Left lung (tissue), 4 donors: ENCODE measurements at regions not wholly inside any gene's neighbourhood (a gene's known extent, or its start where the extent isn't known, plus 50 kb on each side); places are given as distances from the start of the nearest gene placed in this dataset.

ENCODE experiments used
- ATAC-seq: fragments of 200-7000 bp; cut with Tn5 transposase; one replicate; pipeline ENCODE4 v1.9.1; 2020; ENCODE audit warnings: moderate library complexity
- DNase-seq, 4 donors: peaks; one replicate each; pipeline ENCODE4 v3.0.0-alpha.2; 2013 to 2020
- H3K27ac ChIP-seq, 2 donors: fragments of 200-600 bp; sonication (generic) in 1 of 2; one replicate each; pipeline versions ENCODE4 v1.5.0 to v1.8.0; 2020 to 2021
- H3K27me3 ChIP-seq, 2 donors: fragments of 200-600 bp; sonication (generic) in 1 of 2; one replicate each; pipeline versions ENCODE4 v1.5.0 to v1.8.0; 2020 to 2021
- H3K36me3 ChIP-seq, 2 donors: fragments of 200-600 bp; sonication (generic) in 1 of 2; one replicate each; pipeline versions ENCODE4 v1.5.0 to v1.8.0; 2020 to 2021
- H3K4me1 ChIP-seq, 2 donors: fragments of 200-600 bp; one replicate each; pipeline ENCODE4 v1.8.0; 2021
- H3K4me3 ChIP-seq, 2 donors: fragments of 200-600 bp; sonication (generic) in 1 of 2; one replicate each; pipeline versions ENCODE4 v1.5.0 to v1.8.0; 2020 to 2021; ENCODE audit warnings: mild to moderate bottlenecking in 1 of 2
- H3K9me3 ChIP-seq, 2 donors: fragments of 200-600 bp; sonication (generic) in 1 of 2; one replicate each; pipeline versions ENCODE4 v1.5.0 to v1.8.0; 2020 to 2021
- CTCF ChIP-seq, 2 donors: fragments of 200-600 bp; sonication (generic) in 1 of 2; IDR thresholded peaks; one replicate each; pipeline versions ENCODE4 v1.5.0 to v1.8.0; 2021; ENCODE audit warnings: antibody characterized with exemption in 2 of 2
- intact Hi-C, 2 donors: fragments of 100-400 bp; cut with DNase I; formaldehyde crosslinking; loops; one replicate each; pipeline versions ENCODE4 v1.11.2 to v1.14.2; 2022
- donor health status: DM: no; HTN: yes; CAD: no.
- donor health status: DM: no; HTN: no; CAD: no.

GRCh38 chr9:116060631-116061030 lies 93.0 kb upstream of the PAPPA start:
- DNase-seq, result no peak
- no peak for ATAC-seq
- intact Hi-C loops, result no loop called here

GRCh38 chr9:116061546-116062205 lies 91.9 kb upstream of the PAPPA start:
- intact Hi-C loops, result no loop called here
- no peaks in the 10 kb centered on the region for H3K4me1 ChIP-seq
- no peak overlapping the region for H3K4me3 ChIP-seq
- H3K36me3 ChIP-seq, result no peaks in the 10 kb centered on the region
- no peaks in the 10 kb centered on the region for H3K9me3 ChIP-seq
- H3K27me3 ChIP-seq, result no peaks in the 10 kb centered on the region
- no peak overlapping the region for H3K27ac ChIP-seq
- no peak for DNase-seq
- no peak for TF ChIP-seq CTCF (IDR thresholded peaks at IDR 0.05)
- no peak for ATAC-seq

More at GRCh38 chr9:116060631-116061030, 93.0 kb upstream of the PAPPA start:
- Histone ChIP-seq H3K27ac (no peak overlapping the region), H3K9me3 (no peaks in the 10 kb centered on the region), H3K36me3 (no peaks in the 10 kb centered on the region), H3K27me3 (no peaks in the 10 kb centered on the region), H3K4me1 (no peaks in the 10 kb centered on the region), H3K4me3 (no peak overlapping the region)
- no peak for TF ChIP-seq CTCF (IDR thresholded peaks at IDR 0.05)

GRCh38 chr9:116062206-116062550 lies 91.4 kb upstream of the PAPPA start:
- intact Hi-C loops, result no loop called here
- no peak for DNase-seq

GRCh38 chr9:116064970-116065369 lies 88.6 kb upstream of the PAPPA start:
- no peaks in the 10 kb centered on the region for H3K27me3 ChIP-seq
- TF ChIP-seq CTCF (IDR thresholded peaks at IDR 0.05), result no peak
- no peak for ATAC-seq
- no peak for DNase-seq
- intact Hi-C loops, result no loop called here
- no peak overlapping the region for H3K4me3 ChIP-seq
- H3K9me3 ChIP-seq, result no peaks in the 10 kb centered on the region
- no peaks in the 10 kb centered on the region for H3K4me1 ChIP-seq
- H3K27ac ChIP-seq, result no peak overlapping the region
- no peaks in the 10 kb centered on the region for H3K36me3 ChIP-seq

More at GRCh38 chr9:116062206-116062550, 91.4 kb upstream of the PAPPA start:
- no peak overlapping the region for H3K4me3 ChIP-seq
- H3K36me3 ChIP-seq, result no peaks in the 10 kb centered on the region
- ATAC-seq, result no peak
- H3K9me3 ChIP-seq, result no peaks in the 10 kb centered on the region
- no peak for TF ChIP-seq CTCF (IDR thresholded peaks at IDR 0.05)
- no peak overlapping the region for H3K27ac ChIP-seq
- no peaks in the 10 kb centered on the region for H3K4me1 ChIP-seq
- H3K27me3 ChIP-seq, result no peaks in the 10 kb centered on the region

- Histone ChIP-seq H3K9me3 (no peaks in the 10 kb centered on the region), H3K4me1 (no peaks in the 10 kb centered on the region), H3K27ac (no peak overlapping the region), H3K4me3 (no peak overlapping the region), H3K27me3 (no peaks in the 10 kb centered on the region), H3K36me3 (no peaks in the 10 kb centered on the region)
- DNase-seq, result no peak
- TF ChIP-seq CTCF (IDR thresholded peaks at IDR 0.05), result no peak
- ATAC-seq, result no peak
- intact Hi-C loops, result no loop called here
Observed at GRCh38 chr9:116066221-116066620, 87.4 kb upstream of the PAPPA start.
